Neural cell (in vitro differentiated cells): ENCODE measurements at regions not wholly inside any gene's neighbourhood (a gene's known extent, or its start where the extent isn't known, plus 50 kb on each side); places are given as distances from the start of the nearest gene placed in this dataset.

ENCODE experiments used
- H2AFZ ChIP-seq: fragments of 200-600, 300-800 bp; sonication (generic), shearing (Covaris generic); 2 replicates; pipeline ENCODE4 v1.6.0; 2014; ENCODE audit warnings: low read depth, mild to moderate bottlenecking, antibody characterized with exemption, low read length, moderate library complexity
- H3F3A ChIP-seq: fragments of 200-600 bp; shearing (Covaris generic); 2 replicates; pipeline ENCODE4 v1.6.1; 2016; ENCODE audit warnings: mild to moderate bottlenecking, moderate library complexity, mixed read lengths, antibody characterized with exemption, low read length; ENCODE audit not compliant: insufficient read depth, poor library complexity, severe bottlenecking
- H3K27ac ChIP-seq: fragments of 200-600, 300-800 bp; sonication (generic), shearing (Covaris generic); 2 replicates; pipeline ENCODE4 v1.5.1; 2014; ENCODE audit warnings: mild to moderate bottlenecking, low read length, moderate library complexity
- H3K27me3 ChIP-seq: fragments of 300-800, 200-600 bp; sonication (generic), shearing (Covaris generic); 2 replicates; pipeline ENCODE4 v1.6.0; 2014; ENCODE audit warnings: mild to moderate bottlenecking, low read depth, low read length, moderate library complexity; ENCODE audit not compliant: insufficient read depth
- H3K36me3 ChIP-seq: fragments of 300-800, 200-600 bp; sonication (generic), shearing (Covaris generic); 2 replicates; pipeline ENCODE4 v1.5.1; 2014; ENCODE audit warnings: mild to moderate bottlenecking, antibody characterized with exemption, low read length, moderate library complexity; ENCODE audit not compliant: insufficient read depth
- H3K4me2 ChIP-seq: fragments of 300-800, 200-600 bp; sonication (generic), shearing (Covaris generic); 2 replicates; pipeline ENCODE4 v1.6.0; 2014; ENCODE audit warnings: mild to moderate bottlenecking, low read length
- H3K4me3 ChIP-seq: fragments of 300-800, 200-600 bp; sonication (generic), shearing (Covaris generic); 2 replicates; pipeline ENCODE4 v1.5.1; 2014; ENCODE audit warnings: mild to moderate bottlenecking, low read length, moderate library complexity
- H3K79me2 ChIP-seq: fragments of 200-600 bp; shearing (Covaris generic); replicated peaks from 2 replicates; pipeline ENCODE4 v1.6.0; 2014; ENCODE audit warnings: mild to moderate bottlenecking, low read length, moderate library complexity; ENCODE audit not compliant: insufficient read depth
- H3K9ac ChIP-seq: fragments of 300-800, 200-600 bp; sonication (generic), shearing (Covaris generic); 2 replicates; pipeline ENCODE4 v1.6.1; 2016; ENCODE audit warnings: mild to moderate bottlenecking, low read length, mixed read lengths
- H3K9me2 ChIP-seq: fragments of 200-600 bp; shearing (Covaris generic); 2 replicates; pipeline ENCODE4 v1.6.1; 2016; ENCODE audit warnings: mild to moderate bottlenecking, low read length, mixed read lengths; ENCODE audit not compliant: insufficient read depth
- H3K9me3 ChIP-seq: fragments of 200-600, 300-800 bp; sonication (generic), shearing (Covaris generic); 2 replicates; pipeline ENCODE4 v1.6.1; 2016; ENCODE audit warnings: mild to moderate bottlenecking, mixed run types, low read length, moderate library complexity, mixed read lengths
- H4K20me1 ChIP-seq: fragments of 200-600 bp; shearing (Covaris generic); 2 replicates; pipeline ENCODE4 v1.6.1; 2016; ENCODE audit warnings: mild to moderate bottlenecking, mixed run types; ENCODE audit not compliant: insufficient read depth
- EP300 ChIP-seq: fragments of 450-650 bp; conservative IDR thresholded peaks from 2 replicates; pipeline ENCODE4 v1.6.1; 2014; ENCODE audit warnings: antibody characterized with exemption, mild to moderate bottlenecking, moderate library complexity; ENCODE audit not compliant: poor library complexity, severe bottlenecking
- EZH2 ChIP-seq: fragments of 200-600, 300-800 bp; shearing (Covaris generic), sonication (generic); IDR thresholded peaks from 2 replicates; pipeline ENCODE4 v1.6.1; 2014; ENCODE audit warnings: antibody characterized with exemption, low read length, borderline replicate concordance, mild to moderate bottlenecking; ENCODE audit not compliant: insufficient read depth, poor library complexity, severe bottlenecking
- MXI1 ChIP-seq: fragments of 450-650 bp; conservative IDR thresholded peaks from 2 replicates; pipeline ENCODE4 v1.6.1; 2014; ENCODE audit warnings: antibody characterized with exemption, mild to moderate bottlenecking; ENCODE audit not compliant: poor library complexity, severe bottlenecking
- POLR2AphosphoS5 ChIP-seq: IDR thresholded peaks from 2 replicates; pipeline ENCODE4 v1.6.1; 2012
- RAD21 ChIP-seq: fragments of 450-650 bp; conservative IDR thresholded peaks from 2 replicates; pipeline ENCODE4 v1.6.1; 2014; ENCODE audit warnings: antibody characterized with exemption, mild to moderate bottlenecking, moderate library complexity
- SMC3 ChIP-seq: fragments of 450-650 bp; conservative IDR thresholded peaks from 2 replicates; pipeline ENCODE4 v1.6.1; 2014; ENCODE audit warnings: antibody characterized with exemption, mild to moderate bottlenecking, moderate library complexity; ENCODE audit not compliant: poor library complexity
- TAF1 ChIP-seq: IDR thresholded peaks from 2 replicates; pipeline ENCODE4 v1.6.1; 2012; ENCODE audit warnings: low read depth
- TF ChIP-seq, protein P1 (sequence below): IDR thresholded peaks from 2 replicates; pipeline ENCODE4 v1.6.1; 2012; ENCODE audit warnings: borderline replicate concordance
- TF ChIP-seq, protein P2 (sequence below): fragments of 450-650 bp; IDR thresholded peaks from 2 replicates; pipeline ENCODE4 v1.5.1; 2014; ENCODE audit warnings: antibody characterized with exemption, mild to moderate bottlenecking, moderate library complexity; ENCODE audit not compliant: poor library complexity, severe bottlenecking

DNA sequence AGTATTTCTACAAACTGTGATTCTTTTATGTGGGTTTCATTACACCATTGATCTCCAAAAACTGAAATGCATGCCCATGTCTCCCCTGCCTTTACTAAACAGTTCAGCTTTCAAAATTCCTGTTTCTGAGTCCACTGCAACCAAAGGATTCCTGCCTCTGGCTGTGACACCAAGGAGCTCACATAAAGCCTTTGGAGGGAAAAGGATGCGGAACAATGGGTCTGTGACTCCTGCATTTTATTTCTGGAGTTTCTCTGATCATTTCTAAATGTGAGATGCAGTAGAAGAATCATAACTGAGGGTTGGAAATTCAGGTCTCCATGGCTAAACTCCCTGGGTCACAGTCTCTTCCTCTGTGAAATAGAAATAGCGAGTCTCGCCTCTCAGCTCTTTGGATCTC lies 149.5 kb downstream of the MEX3B start:
- no peaks in the 10 kb centered on the region for H4K20me1 ChIP-seq
- H3K27ac ChIP-seq = no peak overlapping the region
- no peak for TF ChIP-seq MXI1
- no peak for TF ChIP-seq EZH2
- no peak for TF ChIP-seq RAD21
- TF ChIP-seq POLR2AphosphoS5 = no peak
- TF ChIP-seq EP300 = no peak
- H3K4me2 ChIP-seq = no peak overlapping the region
- H2AFZ ChIP-seq = no peak overlapping the region
- no peak overlapping the region for H3K4me3 ChIP-seq
- H3K36me3 ChIP-seq = no peaks in the 10 kb centered on the region
- H3K9ac ChIP-seq = no peak overlapping the region
- H3K9me3 ChIP-seq = no peaks in the 10 kb centered on the region
- no peaks in the 10 kb centered on the region for H3K9me2 ChIP-seq
- no peaks in the 10 kb centered on the region for H3K27me3 ChIP-seq
- H3K79me2 ChIP-seq = no peaks in the 10 kb centered on the region
- H3F3A ChIP-seq = no peaks in the 10 kb centered on the region

DNA sequence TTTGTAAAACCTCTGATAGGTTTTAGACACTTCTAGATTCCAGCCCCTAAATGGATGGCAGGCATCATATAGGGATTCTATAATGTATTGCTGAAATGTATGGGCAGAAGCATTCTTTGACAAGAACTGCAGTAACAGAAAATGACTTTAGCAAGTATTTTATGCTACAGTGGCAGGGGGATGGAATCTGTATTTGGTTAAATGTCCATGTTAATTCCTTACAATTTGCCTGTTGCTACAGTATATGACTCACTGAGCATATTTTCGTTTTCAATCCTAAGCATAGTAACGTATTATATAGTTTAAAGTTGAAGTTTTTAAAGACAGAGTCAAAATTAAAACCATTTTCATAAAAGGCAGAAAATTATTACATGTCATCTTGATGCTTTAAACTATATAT lies 150.1 kb downstream of the MEX3B start:
- no peak overlapping the region for H3K27ac ChIP-seq
- H3K27me3 ChIP-seq = no peaks in the 10 kb centered on the region
- no peaks in the 10 kb centered on the region for H4K20me1 ChIP-seq
- H3K4me2 ChIP-seq = no peak overlapping the region
- TF ChIP-seq MXI1 = no peak
- no peak for TF ChIP-seq SMC3
- TF ChIP-seq, protein P1, sequence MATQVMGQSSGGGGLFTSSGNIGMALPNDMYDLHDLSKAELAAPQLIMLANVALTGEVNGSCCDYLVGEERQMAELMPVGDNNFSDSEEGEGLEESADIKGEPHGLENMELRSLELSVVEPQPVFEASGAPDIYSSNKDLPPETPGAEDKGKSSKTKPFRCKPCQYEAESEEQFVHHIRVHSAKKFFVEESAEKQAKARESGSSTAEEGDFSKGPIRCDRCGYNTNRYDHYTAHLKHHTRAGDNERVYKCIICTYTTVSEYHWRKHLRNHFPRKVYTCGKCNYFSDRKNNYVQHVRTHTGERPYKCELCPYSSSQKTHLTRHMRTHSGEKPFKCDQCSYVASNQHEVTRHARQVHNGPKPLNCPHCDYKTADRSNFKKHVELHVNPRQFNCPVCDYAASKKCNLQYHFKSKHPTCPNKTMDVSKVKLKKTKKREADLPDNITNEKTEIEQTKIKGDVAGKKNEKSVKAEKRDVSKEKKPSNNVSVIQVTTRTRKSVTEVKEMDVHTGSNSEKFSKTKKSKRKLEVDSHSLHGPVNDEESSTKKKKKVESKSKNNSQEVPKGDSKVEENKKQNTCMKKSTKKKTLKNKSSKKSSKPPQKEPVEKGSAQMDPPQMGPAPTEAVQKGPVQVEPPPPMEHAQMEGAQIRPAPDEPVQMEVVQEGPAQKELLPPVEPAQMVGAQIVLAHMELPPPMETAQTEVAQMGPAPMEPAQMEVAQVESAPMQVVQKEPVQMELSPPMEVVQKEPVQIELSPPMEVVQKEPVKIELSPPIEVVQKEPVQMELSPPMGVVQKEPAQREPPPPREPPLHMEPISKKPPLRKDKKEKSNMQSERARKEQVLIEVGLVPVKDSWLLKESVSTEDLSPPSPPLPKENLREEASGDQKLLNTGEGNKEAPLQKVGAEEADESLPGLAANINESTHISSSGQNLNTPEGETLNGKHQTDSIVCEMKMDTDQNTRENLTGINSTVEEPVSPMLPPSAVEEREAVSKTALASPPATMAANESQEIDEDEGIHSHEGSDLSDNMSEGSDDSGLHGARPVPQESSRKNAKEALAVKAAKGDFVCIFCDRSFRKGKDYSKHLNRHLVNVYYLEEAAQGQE = no peak
- no peak for TF ChIP-seq EZH2
- TF ChIP-seq, protein P2, sequence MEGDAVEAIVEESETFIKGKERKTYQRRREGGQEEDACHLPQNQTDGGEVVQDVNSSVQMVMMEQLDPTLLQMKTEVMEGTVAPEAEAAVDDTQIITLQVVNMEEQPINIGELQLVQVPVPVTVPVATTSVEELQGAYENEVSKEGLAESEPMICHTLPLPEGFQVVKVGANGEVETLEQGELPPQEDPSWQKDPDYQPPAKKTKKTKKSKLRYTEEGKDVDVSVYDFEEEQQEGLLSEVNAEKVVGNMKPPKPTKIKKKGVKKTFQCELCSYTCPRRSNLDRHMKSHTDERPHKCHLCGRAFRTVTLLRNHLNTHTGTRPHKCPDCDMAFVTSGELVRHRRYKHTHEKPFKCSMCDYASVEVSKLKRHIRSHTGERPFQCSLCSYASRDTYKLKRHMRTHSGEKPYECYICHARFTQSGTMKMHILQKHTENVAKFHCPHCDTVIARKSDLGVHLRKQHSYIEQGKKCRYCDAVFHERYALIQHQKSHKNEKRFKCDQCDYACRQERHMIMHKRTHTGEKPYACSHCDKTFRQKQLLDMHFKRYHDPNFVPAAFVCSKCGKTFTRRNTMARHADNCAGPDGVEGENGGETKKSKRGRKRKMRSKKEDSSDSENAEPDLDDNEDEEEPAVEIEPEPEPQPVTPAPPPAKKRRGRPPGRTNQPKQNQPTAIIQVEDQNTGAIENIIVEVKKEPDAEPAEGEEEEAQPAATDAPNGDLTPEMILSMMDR = no peak
- TF ChIP-seq EP300 = no peak
- TF ChIP-seq RAD21 = no peak
- no peak overlapping the region for H3K9ac ChIP-seq
- no peaks in the 10 kb centered on the region for H3K36me3 ChIP-seq
- H3K9me2 ChIP-seq = no peaks in the 10 kb centered on the region
- no peak overlapping the region for H3K4me3 ChIP-seq
- H3F3A ChIP-seq = no peaks in the 10 kb centered on the region
- H3K79me2 ChIP-seq = no peaks in the 10 kb centered on the region
- no peaks in the 10 kb centered on the region for H3K9me3 ChIP-seq
- H2AFZ ChIP-seq = no peak overlapping the region

DNA sequence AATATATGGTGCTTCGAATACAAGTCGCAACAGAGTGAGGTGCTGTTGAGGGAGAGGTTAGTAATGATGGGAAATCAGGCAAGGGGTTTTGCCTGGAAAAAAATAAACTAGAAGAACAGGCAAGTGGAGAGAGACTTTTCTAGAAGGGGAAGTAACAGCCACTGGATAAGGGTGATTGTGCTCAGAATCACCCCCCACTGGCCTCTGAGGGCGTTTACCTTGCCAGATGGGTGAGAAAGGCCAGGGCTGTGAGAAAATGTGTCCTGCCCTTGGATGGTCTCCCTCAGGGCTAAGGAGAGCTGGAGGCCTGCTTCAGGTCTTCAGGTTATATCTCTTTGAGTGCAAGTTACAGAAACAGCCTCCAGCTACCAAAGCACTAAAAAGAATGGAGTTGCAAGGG lies 151.8 kb downstream of the MEX3B start:
- Histone ChIP-seq H3F3A (no peaks in the 10 kb centered on the region), H2AFZ (no peak overlapping the region), H3K9ac (no peak overlapping the region), H3K9me3 (no peaks in the 10 kb centered on the region), H3K79me2 (no peaks in the 10 kb centered on the region), H3K36me3 (no peaks in the 10 kb centered on the region), H3K4me3 (no peak overlapping the region), H3K27ac (no peak overlapping the region), H4K20me1 (no peaks in the 10 kb centered on the region), H3K9me2 (no peaks in the 10 kb centered on the region), H3K4me2 (no peak overlapping the region), H3K27me3 (no peaks in the 10 kb centered on the region)
- TF ChIP-seq EP300 (no peak), RAD21 (no peak), SMC3 (no peak), TAF1 (no peak), MXI1 (no peak), EZH2 (no peak), POLR2AphosphoS5 (no peak)
- TF ChIP-seq, protein P1 = no peak
- TF ChIP-seq, protein P2 = no peak
